ENCODE measurements at regions not wholly inside any gene's neighbourhood (a gene's known extent, or its start where the extent isn't known, plus 50 kb on each side); places are given as distances from the start of the nearest gene placed in this dataset.

- TF ChIP-seq POLR2A (IDR thresholded peaks at IDR 0.05; ENCODE audit: low read length) (no peak), GATA1 (IDR thresholded peaks at IDR 0.05; ENCODE audit: low read depth, low read length) (no peak)
These were observed 1399.5 kb downstream of the PCDH9 start for GRCh38 chr13:65830411-65831205.
